Psoas muscle (tissue), 7 donors: ENCODE measurements at regions not wholly inside any gene's neighbourhood (a gene's known extent, or its start where the extent isn't known, plus 50 kb on each side); places are given as distances from the start of the nearest gene placed in this dataset.

ENCODE experiments used
- ATAC-seq, 4 donors: fragments of 200-7000 bp; cut with Tn5 transposase; one replicate each; pipeline ENCODE4 v1.9.1; 2020; ENCODE audit warnings: moderate library complexity in 3 of 4, mild to moderate bottlenecking in 2 of 4
- DNase-seq, 2 donors: peaks; one replicate each; pipeline ENCODE4 v3.0.0-alpha.2; 2020
- H3K27ac ChIP-seq: fragments of 200-600 bp; one replicate; pipeline ENCODE4 v1.8.0; 2022
- H3K27me3 ChIP-seq, 3 donors: fragments of 200-600 bp in 1 of 3; one replicate each; pipeline versions ENCODE4 v1.6.1 to v1.8.0; 2013 to 2022; ENCODE audit warnings: low read length in 2 of 3, mild to moderate bottlenecking in 2 of 3, moderate library complexity in 1 of 3; ENCODE audit not compliant: insufficient read depth in 3 of 3
- H3K36me3 ChIP-seq, 2 donors: fragments of 200-600 bp in 1 of 2; one replicate each; pipeline versions ENCODE4 v1.6.1 to v1.8.0; 2013 to 2022; ENCODE audit warnings: low read depth in 1 of 2, mild to moderate bottlenecking in 1 of 2, moderate library complexity in 1 of 2; ENCODE audit not compliant: insufficient read depth in 1 of 2
- H3K4me1 ChIP-seq: fragments of 200-600 bp; one replicate; pipeline ENCODE4 v1.8.0; 2022
- H3K4me3 ChIP-seq: fragments of 200-600 bp; one replicate; pipeline ENCODE4 v1.8.0; 2022; ENCODE audit warnings: mild to moderate bottlenecking
- H3K9me3 ChIP-seq: fragments of 200-600 bp; one replicate; pipeline ENCODE4 v1.8.0; 2022
- WGBS, 3 donors: extraction: QIAGEN DNeasy Blood & Tissue Kit; methylation state at CpG; one replicate each; pipeline versions ENCODE4 v1.1.6 to v1.1.7; 2013; 5-methylcytosine and 5-hydroxymethylcytosine counted together
- intact Hi-C, 2 donors: fragments of 100-400 bp; cut with DNase I; formaldehyde crosslinking; loops; one replicate each; pipeline versions ENCODE4 v1.11.0 to v1.14.2; 2022
- TF ChIP-seq, protein P1 (sequence below): fragments of 200-600 bp; IDR thresholded peaks from one replicate; pipeline ENCODE4 v1.8.0; 2022; ENCODE audit warnings: antibody characterized with exemption
- donor health status: healthy with polysubstance abuse.
- donor health status: DM: no; HTN: no; CAD: no; lungs with moderate emphysema.
- donor health status: Bipolar disorder and iron deficiency.
- donor health status: healthy.
- donor health status: DM: yes; HTN: yes; CAD: no.
- donor health status: DM: no; HTN: no; CAD: no.
- donor health status: DM: yes; HTN: yes; CAD: no.

DNA sequence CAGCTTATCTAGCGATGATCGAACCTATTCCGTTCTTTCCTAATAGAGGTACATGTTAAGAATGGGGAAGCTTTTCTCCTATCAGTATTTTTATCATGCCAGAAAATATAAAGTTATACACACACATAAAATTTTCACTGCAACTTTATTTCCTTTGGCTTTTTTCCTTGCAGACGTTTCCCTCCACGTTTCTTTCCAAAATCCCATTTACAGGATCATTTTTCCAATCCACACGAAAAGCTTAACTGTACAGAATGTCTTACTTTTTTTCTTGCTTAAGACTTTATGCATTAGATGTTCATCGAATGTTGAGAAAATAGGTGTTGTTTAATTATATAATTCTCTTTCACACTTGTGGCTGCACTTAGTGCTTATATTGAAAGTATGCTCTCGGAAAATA, 62.9 kb upstream of the HDGFL1 start:
- ATAC-seq = no peak
- TF ChIP-seq, protein P1, sequence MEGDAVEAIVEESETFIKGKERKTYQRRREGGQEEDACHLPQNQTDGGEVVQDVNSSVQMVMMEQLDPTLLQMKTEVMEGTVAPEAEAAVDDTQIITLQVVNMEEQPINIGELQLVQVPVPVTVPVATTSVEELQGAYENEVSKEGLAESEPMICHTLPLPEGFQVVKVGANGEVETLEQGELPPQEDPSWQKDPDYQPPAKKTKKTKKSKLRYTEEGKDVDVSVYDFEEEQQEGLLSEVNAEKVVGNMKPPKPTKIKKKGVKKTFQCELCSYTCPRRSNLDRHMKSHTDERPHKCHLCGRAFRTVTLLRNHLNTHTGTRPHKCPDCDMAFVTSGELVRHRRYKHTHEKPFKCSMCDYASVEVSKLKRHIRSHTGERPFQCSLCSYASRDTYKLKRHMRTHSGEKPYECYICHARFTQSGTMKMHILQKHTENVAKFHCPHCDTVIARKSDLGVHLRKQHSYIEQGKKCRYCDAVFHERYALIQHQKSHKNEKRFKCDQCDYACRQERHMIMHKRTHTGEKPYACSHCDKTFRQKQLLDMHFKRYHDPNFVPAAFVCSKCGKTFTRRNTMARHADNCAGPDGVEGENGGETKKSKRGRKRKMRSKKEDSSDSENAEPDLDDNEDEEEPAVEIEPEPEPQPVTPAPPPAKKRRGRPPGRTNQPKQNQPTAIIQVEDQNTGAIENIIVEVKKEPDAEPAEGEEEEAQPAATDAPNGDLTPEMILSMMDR = no peak
- Histone ChIP-seq H3K27ac (no peak overlapping the region), H3K36me3 (no peaks in the 10 kb centered on the region), H3K9me3 (no peaks in the 10 kb centered on the region), H3K27me3 (no peaks in the 10 kb centered on the region), H3K4me3 (no peak overlapping the region), H3K4me1 (no peaks in the 10 kb centered on the region)
- WGBS, 3 donors = 77 to 84% (median 81%) methylated on average over 8 of the region's 8 CpGs
- DNase-seq = no peak
- intact Hi-C loops = no loop called here

- TF ChIP-seq, protein P1 = no peak
- no peaks in the 10 kb centered on the region for H3K9me3 ChIP-seq
- no peak overlapping the region for H3K27ac ChIP-seq
- H3K4me3 ChIP-seq = no peak overlapping the region
- no peak for DNase-seq
- intact Hi-C loops = no loop called here
- ATAC-seq = no peak
- H3K27me3 ChIP-seq = no peaks in the 10 kb centered on the region
- H3K4me1 ChIP-seq = no peaks in the 10 kb centered on the region
- WGBS, 3 donors = 67 to 78% (median 69%) methylated on average over 9 of the region's 9 CpGs
- no peaks in the 10 kb centered on the region for H3K36me3 ChIP-seq
Observed at GRCh38 chr6:22512686-22513427, 56.5 kb upstream of the HDGFL1 start.

- Histone ChIP-seq H3K9me3 (no peaks in the 10 kb centered on the region), H3K27ac (no peak overlapping the region), H3K27me3 (no peaks in the 10 kb centered on the region), H3K4me1 (no peaks in the 10 kb centered on the region), H3K4me3 (no peak overlapping the region), H3K36me3 (no peaks in the 10 kb centered on the region)
- intact Hi-C loops = no loop called here
- WGBS, 3 donors = 79 to 92% (median 91%) methylated on average over 9 of the region's 9 CpGs
- TF ChIP-seq, protein P1 = no peak
- ATAC-seq (no peak), DNase-seq (no peak)
Observed at GRCh38 chr6:22513667-22514066, 55.7 kb upstream of the HDGFL1 start.

DNA sequence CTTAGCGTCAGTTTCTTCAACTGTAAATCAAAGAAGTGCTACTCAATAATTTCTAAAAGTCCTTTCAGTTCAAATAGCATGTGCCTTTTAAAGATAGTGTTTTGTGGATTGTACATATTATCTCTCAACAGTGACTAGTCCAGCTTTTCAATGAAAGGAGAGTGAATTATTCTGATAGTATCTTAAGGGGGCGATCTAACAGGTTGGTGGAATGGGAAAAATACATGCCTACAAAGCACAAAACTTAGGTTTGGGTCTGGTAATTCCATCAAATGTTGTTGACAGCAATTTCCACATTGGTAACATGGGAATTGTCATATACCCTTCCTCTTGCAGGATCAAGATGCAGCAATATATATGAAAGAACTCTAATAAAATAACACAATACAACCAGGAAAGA, 50.1 kb upstream of the HDGFL1 start:
- Histone ChIP-seq H3K27me3 (no peaks in the 10 kb centered on the region), H3K9me3 (no peaks in the 10 kb centered on the region), H3K36me3 (no peaks in the 10 kb centered on the region), H3K4me3 (no peak overlapping the region), H3K4me1 (no peaks in the 10 kb centered on the region), H3K27ac (no peak overlapping the region)
- ATAC-seq = no peak
- intact Hi-C loops = no loop called here
- TF ChIP-seq, protein P1 = no peak
- 93 to 94% (median 94%) methylated on average over 2 of the region's 2 CpGs for WGBS, 3 donors
- DNase-seq = no peak
